GM19035 (cell line): ENCODE measurements at regions not wholly inside any gene's neighbourhood (a gene's known extent, or its start where the extent isn't known, plus 50 kb on each side); places are given as distances from the start of the nearest gene placed in this dataset.

Experiments
- ATAC-seq: cut with Tn5 transposase; IDR thresholded peaks from one replicate; pipeline ENCODE4 v1.9.1; 2021; ENCODE audit not compliant: unreplicated experiment

DNA sequence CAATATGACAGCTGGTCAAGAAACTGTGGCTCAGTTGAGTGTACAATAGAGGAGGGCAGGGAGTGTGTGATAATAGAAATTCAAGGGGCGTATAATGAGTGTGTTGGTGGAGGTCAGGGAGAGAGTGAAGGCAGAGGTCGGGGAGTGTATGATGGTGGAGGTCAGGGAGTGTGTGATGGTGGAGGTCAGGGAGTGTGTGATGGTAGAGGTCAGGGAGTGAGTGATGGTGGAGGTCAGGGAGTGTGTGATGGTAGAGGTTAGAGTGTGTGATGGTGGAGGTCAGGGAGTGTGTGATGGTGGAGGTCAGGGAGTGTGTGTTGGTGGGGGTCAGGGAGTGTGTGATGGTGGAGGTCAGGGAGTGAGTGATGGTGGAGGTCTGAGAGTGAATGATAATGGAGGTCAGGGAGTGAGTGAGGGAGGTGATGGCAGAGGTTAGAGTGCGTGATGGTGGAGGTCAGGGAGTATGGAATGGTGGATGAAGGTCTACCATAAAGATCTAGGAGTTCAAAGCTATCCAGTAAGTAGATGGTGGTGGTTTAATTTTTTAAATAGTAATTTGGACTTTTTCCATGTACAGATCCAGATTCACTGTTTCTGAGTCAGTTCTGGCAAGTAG is 57.7 kb upstream of the TNS3 start:
- no peak for ATAC-seq

DNA sequence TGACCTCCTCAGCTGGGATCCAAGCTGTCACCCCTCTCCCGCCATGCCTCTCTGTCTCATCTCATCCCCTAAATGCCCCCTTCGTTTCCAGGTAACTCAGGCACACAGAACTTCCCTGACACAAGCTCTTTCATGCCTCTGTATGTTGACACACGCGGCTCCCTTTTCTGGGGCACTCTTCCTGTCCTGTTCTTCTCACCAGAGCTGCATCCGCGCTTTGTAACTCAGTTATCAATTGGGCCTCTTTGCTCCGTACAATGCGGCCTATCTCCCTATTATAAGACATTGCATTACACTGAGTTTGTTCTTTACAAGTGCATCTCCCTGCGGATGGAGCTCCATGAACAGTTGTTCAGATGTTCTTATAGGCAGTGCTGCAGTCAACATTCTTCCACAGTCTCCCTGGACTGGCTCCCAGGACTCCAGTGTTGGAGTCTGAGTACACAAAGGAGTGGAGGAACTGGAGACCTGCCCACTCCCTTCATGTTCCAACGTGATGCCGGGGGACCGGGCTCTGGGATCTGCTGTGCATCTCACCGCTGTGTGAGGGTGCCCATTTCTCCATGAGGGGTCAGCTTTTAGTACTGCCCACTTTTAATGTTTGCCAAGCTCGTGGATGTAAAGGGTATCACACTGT is 56.9 kb upstream of the TNS3 start:
- ATAC-seq, result no peak

DNA sequence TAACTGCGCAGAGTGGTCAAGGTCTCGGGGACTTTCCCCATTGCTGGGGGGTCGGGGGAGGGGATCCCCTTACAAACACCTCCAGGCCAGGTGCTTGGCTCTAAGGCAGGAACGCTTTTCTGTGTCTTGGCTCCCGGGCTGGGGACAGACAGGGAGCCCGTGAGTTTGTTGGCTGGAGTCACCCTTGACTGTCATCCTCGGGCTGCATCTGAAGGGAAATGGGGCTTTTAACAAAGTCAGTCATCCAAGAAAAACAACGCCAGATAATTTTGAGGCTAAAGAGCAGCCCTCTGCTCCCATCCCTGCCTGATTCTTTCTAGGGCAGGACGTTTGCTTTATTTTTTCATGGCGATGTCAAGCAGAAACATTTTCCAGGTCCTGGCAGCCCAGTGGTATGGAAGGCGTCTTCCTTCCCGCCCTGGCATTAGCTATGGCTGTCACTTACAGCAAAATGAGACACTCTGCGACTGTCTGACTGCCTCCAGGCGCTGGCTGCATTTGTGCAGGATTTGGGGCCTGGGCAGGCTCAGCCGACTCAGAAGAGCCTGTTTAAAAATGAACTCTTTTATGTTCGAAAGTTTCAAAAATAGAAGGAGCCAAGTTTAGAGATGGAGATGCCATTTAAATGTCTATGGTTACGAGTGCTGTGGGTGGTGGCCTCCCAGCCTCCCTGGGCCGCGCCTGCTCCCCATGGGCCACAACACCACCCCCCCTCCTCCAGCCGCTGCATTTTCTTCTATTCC is 54.7 kb upstream of the TNS3 start:
- ATAC-seq, result no peak

DNA sequence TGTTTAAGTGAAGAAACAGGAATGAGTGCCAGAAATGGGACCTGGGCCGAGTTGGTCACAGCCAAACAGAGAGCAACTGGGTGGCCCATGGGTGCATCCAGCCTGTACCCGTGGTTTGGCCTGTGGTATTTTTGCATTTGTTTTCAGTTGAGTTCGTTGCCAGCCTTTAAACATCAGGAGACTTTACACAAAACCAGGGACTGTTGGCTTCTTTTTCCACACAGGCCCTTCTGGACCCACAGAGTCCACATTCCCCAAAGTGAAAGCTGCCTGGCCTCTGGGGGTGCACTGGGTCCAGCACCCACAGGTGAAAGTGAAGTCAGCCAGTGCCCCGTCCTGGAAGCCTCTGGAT is 54.1 kb upstream of the TNS3 start:
- ATAC-seq, result no peak

DNA sequence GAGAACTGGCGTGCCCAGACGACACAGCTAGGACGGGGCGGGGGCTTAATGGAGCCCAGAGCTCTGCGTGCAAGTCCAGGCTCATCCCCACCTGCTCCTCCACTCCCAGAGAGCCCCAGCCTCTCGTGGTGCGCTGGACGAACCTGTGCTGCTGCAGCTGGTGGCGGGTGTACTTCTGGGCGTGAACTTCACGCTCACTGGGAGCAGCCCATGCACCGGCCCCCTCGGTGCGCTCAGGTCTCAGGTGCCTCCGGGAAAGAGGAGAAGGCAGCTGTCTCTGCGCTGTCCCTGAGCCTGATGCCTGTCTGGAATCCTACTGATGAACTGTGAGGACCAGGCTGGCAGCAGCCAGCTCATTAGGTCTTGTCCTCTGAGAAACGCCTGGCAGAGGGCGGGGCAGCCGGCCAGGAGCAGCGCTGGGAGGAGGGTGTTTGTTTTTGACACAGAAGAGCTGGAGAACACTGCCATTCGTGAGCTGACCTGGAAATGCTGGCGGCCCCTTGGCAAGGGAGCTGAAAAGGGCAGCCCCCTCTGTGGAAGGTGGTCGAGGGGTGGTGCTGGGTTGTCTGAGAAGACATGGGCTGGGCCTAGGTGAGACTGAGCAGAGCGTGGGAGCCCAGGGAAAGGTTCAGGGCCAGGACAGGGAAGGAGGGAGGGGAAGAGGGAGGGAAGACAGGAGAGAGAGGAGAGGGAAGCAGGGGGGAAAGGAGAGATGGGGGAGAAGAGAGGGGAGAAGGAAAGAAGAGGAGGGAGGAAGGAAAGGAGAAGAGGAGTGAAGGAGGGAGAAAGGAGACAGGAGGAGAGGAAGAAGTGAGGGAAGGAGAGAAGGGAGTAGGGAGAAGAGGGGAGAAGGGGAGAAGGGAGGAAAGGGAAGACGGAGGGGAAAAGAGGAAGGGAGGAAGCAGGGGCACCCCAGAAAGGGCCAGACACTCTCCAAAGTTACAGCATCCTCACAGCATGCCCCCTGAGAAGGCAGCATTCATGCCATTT is 53.5 kb upstream of the TNS3 start:
- no peak for ATAC-seq

DNA sequence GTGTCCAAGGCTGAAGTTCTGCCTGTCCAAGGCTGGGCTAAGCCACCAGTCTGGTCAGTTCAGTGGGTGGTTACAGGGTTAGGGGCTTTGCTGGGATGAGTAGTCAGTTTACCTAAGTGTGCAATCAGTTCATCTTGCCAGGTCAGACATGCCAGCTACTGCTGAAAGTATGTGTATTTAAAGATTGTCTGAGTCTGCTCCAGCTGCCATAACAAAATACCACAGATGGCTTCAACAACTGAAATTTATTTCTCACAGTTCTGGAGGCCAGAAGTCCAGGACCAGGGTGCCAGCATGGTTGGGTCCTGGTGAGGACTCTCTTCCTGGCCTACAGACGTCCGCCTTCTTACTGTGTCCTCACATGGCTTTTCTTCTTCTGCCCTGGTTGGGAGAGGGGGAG is 52.4 kb upstream of the TNS3 start:
- ATAC-seq, result no peak

DNA sequence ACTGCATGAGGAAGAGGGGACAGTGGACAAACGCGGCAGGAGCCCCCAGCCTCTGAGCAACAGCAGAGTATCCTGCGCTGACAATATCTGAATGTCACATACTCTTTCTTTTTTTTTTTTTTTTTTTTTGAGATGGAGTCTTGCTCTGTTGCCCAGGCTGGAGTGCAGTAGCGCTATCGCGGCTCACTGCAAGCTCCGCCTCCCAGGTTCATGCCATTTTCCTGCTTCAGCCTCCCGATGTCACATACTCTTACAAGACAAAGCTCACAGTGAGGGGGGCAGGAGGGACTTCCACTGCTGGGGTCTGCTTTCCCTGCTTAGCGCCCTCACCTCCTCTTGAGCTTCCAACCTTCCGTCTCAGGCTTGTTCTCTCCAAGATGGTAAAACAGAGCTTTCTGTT is 51.2 kb upstream of the TNS3 start:
- ATAC-seq, result no peak
